RWPE1 (cell line): ENCODE measurements at regions not wholly inside any gene's neighbourhood (a gene's known extent, or its start where the extent isn't known, plus 50 kb on each side); places are given as distances from the start of the nearest gene placed in this dataset.
"Not testable (repeated sequence)": the region's sequence is repeated elsewhere in the genome, so short reads cannot be mapped to it uniquely, and the experiment has no call there.

Experiments
- CTCF ChIA-PET: fragments of 350-600 bp; sonication (Branson Sonifier 250); formaldehyde crosslinking; extraction: SDS; loops from one replicate; lab custom pipeline; 2021; lab: Yijun Ruan, JAX
- POLR2A ChIA-PET: fragments of 400-600 bp; formaldehyde crosslinking; extraction: SDS; loops from one replicate; lab custom pipeline; 2020; ENCODE audit warnings: antibody characterized with exemption; ENCODE audit not compliant: low non-redundant PET; lab: Yijun Ruan, JAX
- DNase-seq: peaks from one replicate; pipeline ENCODE4 v3.0.0; 2012; ENCODE audit warnings: low spot score
- H3K27ac ChIP-seq: fragments of 450-650 bp; 2 replicates; pipeline ENCODE4 v1.5.1; 2017
- CTCF ChIP-seq: fragments of 450-650 bp; conservative IDR thresholded peaks from 2 replicates; pipeline ENCODE4 v1.5.1; 2017; ENCODE audit warnings: low read depth, mild to moderate bottlenecking

- no peak for DNase-seq
Observed at GRCh38 chr5:101783241-101784013, 512.7 kb downstream of the SLCO4C1 start.

GRCh38 chr5:101782352-101783103 is 513.6 kb downstream of the SLCO4C1 start:
- no peak for DNase-seq
- POLR2A ChIA-PET = no interaction called here
- no peak overlapping the region for H3K27ac ChIP-seq
- CTCF ChIA-PET = no interaction called here
- no peak for TF ChIP-seq CTCF

More at GRCh38 chr5:101783241-101784013, 512.7 kb downstream of the SLCO4C1 start:
- no peak for TF ChIP-seq CTCF
- no peak overlapping the region for H3K27ac ChIP-seq
- ChIA-PET CTCF (no interaction called here), POLR2A (no interaction called here)

- ChIA-PET POLR2A (no interaction called here), CTCF (interaction anchor here (0.6 kb wide), 1 partner anchor 317 kb away, joined by 3 read pairs; no protein-coding TSS in a partner anchor)
- DNase-seq = no peak
- H3K27ac ChIP-seq = no peak overlapping the region
- no peak for TF ChIP-seq CTCF
Observed at GRCh38 chr5:101751105-101751504, 545.0 kb downstream of the SLCO4C1 start.

GRCh38 chr5:101743000-101743399 is 553.1 kb downstream of the SLCO4C1 start:
- CTCF ChIA-PET, POLR2A ChIA-PET, DNase-seq, H3K27ac ChIP-seq: not testable (repeated sequence)

- ChIA-PET POLR2A (no interaction called here), CTCF (no interaction called here)
- DNase-seq = no peak
- no peak for TF ChIP-seq CTCF
- no peak overlapping the region for H3K27ac ChIP-seq
Observed at GRCh38 chr5:101728933-101729332, 567.2 kb downstream of the SLCO4C1 start.

- TF ChIP-seq CTCF = no peak
- no peak overlapping the region for H3K27ac ChIP-seq
- CTCF ChIA-PET = no interaction called here
Observed at GRCh38 chr5:101721543-101721942, 574.5 kb downstream of the SLCO4C1 start.

GRCh38 chr5:101720033-101720432 is 576.1 kb downstream of the SLCO4C1 start:
- no peak overlapping the region for H3K27ac ChIP-seq
- TF ChIP-seq CTCF = no peak
- ChIA-PET POLR2A (no interaction called here), CTCF (no interaction called here)
- no peak for DNase-seq

More at GRCh38 chr5:101721543-101721942, 574.5 kb downstream of the SLCO4C1 start:
- no peak for DNase-seq
- POLR2A ChIA-PET = no interaction called here
